ENCODE measurements at regions not wholly inside any gene's neighbourhood (a gene's known extent, or its start where the extent isn't known, plus 50 kb on each side); places are given as distances from the start of the nearest gene placed in this dataset.

DNA sequence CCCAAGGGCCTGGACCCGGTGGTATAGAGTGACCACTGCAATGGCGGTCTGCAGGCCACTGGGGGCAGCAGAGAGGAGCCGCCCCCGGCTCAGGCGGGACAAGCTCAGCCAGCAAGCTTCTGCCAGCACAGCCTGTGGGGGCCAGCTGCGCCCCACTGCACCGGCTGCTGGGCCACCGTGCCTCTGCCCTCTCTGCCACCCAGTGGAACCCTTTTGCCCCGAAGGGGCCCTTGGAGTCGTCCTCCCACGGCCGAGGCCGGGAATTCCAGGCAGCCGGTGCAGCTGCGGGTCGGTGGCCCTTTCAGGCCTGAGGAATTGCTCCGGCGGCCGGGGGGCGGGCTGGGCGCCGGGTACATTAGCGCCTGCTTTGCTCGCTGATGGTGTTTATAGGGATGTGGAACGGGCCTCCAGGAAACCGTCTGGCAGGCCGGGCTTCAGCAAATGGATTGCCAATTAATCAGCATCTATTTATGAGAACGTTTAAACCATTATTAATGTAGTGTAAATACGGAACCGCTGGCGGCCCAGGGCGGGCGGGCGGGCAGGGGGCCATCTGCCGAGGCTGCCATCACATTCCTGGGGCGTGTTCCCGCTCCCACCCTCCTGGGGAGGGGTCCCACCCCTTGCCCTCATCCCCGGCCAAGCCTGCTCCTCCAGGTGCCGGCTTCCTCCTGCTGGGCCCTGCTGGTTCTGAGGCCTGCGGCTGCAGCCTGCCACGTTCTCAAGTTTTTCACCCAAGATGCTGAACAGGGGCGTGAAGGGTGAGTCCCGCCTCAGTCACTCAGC lies 127.4 kb downstream of the BARX1 start:
- peak; percentile 32 for DNase-seq

DNA sequence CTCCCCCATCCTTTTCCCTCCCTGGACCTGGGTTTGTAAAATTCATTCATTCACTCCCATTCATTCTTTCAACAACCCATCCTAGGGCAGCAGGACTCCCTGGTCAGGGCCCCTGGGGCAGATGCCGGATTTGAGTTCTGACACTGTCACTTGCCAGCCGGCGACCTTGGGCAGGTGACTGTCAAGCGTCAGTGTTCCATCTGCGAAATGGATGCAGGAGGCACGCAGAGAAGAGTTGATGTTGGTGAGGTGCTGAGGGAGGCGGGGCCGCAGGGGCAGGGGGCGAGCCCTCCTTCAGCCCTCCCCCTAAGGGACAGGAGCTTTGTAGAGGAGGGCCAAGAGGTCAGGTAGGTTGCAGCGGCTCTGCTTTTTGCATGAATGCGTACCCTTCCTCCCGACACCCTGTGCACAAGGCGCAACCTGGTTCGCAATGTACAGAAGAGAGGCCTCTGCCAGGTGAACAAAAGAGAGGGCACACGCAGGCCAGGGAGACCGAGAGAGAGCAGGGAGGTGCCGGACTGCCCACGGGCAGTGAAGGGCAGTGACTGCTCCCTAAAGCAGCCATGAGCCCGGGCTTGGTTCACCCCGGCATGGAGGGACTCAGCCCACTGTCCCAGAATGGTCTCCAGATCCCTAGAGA lies 128.1 kb downstream of the BARX1 start:
- DNase-seq, result no peak

DNA sequence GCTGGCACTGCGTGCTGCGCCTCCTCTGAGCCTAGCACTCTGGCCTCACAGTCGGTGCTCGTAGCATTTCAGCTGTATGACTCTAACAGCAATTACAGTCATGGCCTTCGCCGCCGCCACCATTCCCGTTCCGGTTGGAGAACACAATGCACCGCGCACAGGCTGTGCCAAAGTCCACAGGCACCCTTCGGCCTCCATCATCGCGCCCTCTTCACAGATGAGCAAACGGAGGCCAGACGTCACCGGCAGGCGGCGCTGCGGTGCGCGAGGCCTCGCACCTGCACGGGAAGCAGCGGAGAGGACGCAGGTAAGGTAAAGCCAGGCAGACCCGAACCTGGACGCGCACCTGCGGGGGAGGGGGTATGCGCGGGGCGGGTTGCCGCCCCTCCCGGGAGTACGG lies 128.9 kb downstream of the BARX1 start:
- DNase-seq, result no peak

DNA sequence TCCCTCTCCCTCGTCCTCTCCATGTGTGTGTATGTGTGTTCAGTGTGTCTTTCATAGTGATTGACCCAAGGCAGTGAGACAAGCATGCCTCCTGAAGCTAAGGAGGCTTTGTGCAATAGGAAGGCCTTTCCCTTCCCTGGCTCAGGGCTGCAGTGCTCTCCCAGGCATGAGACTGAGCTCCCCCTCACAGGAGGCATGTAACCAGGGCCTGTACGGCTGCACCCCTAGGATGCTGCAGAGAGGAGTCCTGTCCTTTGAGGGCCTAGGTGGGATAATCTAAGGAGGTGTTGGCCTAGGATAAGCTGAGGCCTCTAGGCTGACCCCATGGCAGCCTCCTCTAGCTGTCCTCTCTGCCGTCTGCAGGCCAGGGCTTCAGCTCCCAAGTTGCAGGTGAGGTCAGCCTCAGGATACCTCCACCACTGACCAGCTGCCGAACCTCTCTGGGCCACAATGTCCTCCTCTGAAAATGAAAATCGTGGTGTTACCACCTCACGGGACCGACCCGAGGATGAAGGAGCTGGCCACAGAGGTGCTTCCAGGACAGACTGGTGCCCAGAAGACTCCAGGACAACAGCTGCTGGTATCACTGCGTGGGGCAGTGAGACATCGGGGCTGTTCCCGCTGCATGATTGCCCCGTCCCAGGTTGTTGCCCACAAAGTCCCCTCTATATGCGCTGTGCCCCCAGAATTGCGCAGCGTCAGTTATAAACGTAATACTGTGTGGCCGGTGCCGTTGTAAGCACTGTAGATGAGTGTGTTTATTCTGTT lies 129.6 kb downstream of the BARX1 start:
- DNase-seq, result no peak

DNA sequence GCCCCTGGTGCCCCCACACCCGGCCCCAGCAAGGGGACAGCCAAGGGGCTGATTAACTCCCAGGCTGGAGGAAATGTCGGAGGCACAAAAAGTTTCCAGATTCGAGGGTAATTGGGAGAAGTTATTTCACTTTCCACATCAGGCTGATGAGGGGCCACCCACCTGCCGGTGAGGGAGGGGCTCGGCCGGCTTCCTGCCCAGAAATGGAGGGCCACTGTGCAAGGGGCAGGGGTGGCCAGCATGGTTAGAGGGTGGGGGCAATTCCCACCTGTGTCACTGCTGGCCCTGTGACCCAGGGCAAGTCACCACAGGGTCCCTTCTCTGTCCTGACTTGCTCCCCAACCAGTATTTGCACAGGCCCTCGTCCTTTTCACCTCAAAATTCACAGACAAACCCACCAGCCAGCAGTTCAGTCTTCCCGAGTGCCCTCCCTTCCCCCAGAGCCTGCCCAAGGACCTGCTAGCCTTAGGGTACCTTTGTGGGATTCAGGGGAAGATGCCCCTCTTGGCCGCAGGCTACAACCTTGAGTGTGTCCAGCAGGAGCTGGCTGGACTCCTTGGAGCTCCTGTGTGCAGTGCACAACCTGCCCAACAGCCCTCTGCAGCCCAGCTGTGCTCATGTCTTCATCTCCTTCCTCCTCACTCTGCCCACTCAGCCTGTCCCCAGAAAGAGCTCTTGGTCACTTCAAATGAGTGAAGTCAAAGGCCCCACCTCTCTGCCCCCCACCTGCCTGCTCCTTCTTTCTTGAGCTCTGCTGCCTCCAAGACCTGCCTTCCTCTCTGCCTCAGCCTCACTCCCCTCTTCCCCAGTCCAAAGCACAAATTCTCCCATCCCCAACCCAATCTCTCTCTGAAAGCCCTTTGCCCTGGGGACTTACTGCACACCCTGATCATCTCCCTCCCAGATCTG lies 130.5 kb downstream of the BARX1 start:
- DNase-seq, result no peak

DNA sequence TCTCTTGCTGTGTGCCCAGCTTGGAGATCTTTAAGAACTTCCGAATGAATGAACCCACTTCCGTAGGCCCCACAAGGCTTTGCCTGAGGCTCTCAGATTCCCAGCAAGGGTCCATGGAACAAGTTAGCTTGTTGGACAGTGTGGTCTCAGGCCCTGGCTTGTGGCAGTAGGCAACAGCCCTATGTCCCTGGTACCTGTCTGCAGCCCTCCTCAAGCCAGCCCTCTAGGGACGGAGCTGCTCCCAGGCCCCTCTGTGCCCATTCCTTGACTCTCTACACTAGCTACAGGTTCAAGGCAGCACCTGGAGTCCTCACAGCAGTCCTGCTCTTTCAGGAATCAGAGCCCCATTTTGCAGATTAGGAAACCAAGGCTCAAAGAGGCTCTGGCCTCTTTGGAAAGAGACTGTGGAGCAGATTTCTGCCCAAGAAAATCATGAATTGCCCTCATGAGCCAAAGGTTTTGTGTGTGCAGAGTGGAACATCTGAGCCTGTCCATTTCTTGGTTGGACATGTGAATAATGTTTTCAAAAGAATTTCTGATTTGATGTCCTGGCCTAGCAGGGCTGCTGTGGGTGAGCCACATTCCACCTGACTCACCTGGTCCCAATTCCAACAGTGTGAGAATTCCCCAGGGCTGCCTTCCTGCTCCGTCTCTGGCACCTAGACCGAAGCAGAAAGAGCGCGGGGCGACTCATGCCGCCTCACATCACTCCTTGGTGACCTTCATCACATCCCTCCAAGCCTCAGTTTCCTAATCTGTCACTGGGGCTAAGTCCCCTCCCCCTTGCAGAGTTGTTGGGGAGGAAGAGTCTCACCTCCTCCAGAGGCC lies 131.7 kb downstream of the BARX1 start:
- DNase-seq, result no peak

DNA sequence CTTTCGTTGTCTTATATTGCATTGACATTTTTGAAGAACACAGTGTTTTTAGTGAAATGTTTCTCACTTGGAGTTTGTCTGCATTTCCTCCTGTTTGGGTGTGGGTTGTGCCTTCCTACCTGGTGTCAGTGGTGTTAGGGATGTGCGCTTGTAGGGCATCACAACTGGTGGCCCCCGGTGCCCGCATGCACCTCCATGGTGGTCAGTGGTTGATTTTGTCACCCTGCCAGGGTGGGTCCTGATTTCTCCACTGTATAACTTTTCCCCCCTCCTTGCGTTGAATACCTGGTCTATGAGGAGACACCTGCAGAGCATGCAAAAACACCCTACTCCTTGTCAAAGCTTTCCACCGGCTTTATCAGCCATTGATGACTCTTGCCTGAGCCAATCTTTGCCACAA lies 132.9 kb downstream of the BARX1 start:
- DNase-seq, result no peak

DNA sequence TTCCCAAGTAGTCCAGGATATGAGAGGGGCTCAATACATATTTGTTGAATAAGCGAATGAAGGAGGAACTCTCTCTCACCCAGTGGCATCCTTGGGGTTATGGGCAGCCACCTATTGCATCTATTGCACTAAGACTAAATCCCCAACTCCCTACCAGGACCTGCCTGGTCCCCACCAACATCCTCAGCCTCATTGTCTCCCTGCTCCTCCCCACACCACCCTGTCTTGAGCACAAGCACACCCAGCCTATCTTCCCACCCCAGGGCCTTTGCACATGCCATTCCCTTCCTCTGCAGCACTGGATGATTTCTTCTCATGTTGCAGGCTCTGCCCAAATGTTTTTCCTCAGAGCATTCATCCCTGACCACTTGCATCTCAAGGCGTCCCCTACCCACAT lies 133.8 kb downstream of the BARX1 start:
- DNase-seq, result no peak

DNA sequence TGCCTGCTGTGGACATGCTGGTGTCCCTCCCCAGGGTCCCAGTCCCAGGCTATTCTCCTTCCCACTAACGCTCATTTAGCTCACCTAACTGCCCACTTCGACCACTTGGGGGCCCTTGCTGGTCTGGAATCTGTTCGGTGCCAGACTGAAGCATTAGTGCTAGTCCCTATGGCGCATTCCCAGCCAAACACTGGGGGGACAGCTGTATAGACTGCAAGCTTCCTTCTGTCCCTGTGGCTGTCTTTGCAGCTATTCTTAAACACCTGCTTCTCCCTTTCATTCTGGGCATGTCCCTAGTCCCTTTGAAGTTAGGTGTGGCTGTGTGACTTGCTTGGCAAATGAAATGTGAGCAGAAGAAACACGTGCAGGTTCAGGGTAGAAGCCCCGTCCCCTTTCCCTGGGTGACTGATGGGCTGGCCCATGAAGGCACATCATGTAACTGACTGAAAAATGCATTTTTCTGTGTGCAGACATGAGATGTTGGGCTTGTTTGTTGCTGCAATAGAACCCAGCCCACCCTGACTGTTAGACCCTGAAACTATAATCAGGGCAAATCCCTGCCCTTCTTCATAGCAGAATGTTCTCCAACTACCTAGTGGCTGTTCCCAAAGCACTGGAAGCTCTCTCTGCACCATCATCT lies 134.4 kb downstream of the BARX1 start:
- DNase-seq, result no peak

DNA sequence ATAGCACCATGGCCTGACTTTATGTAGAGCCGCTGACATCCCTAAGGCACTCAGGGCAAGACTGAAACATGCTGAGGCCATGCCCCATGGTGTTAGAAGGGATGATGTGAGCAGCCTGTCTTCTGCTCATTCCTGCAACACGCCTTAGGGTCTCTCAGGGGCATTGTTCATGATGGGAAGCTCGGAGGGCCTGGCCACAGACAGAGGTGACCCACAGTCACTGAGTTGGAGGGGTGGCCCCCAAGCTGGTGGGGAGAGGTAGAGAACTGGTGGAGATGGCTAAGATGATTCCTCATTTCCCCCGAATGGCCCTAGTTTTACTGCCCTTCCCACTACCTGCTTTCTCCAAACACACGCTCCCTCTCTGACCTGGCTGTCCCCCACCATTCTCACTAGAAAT lies 135.2 kb downstream of the BARX1 start:
- DNase-seq, result no peak

DNA sequence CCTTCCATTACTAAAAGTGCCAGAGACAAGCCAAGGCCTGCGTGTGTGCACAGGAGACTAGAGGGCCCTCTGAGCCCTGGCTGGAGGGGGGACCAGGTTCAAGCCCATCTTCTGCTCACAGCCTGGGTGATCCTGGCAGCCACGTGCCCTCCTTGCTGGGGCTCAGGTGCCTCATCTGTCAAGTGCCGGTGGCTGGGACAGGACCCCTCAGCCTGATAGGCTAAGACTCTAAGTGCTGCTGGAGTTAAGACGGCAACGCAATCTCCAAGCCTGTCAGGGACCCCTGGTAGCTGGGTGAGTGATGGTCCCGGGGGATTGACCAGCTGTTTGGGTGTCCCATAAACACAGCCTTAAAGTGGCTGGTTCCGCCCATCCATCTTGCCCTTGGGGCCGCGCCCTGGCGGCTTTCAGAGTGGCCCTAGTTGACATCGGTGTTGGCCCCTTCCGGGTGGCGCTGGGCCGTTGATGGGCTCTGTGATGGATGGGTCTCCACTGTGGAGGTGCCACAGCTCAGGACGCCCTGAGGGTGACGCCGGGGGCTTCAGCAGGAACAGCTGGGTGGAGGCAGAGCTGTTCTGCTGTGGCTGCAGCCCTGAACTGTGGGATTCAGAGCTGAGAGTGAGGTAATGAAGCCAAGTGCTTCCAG lies 136.2 kb downstream of the BARX1 start:
- DNase-seq, result no peak

DNA sequence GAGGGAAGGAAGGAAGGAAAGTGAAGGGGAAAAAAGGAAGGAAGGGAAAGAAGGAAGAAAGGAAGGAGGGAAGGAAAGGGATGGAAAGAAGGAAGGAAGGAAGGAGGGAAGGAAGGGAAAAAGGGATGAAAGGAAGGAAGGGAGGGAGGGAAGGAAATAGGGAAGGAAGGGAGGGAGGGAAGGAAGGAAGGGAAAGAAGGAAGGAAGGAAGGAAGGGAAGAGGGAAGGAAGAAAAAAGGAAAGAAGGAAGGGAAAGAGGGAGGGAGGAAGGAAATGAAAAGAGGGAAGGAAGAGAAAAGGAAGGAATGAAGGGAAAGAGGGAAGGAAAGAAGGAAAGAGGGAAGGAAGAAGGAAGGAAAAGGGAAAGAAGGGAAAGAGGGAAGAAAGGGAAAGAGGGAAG lies 136.9 kb downstream of the BARX1 start:
- DNase-seq, result no peak

DNA sequence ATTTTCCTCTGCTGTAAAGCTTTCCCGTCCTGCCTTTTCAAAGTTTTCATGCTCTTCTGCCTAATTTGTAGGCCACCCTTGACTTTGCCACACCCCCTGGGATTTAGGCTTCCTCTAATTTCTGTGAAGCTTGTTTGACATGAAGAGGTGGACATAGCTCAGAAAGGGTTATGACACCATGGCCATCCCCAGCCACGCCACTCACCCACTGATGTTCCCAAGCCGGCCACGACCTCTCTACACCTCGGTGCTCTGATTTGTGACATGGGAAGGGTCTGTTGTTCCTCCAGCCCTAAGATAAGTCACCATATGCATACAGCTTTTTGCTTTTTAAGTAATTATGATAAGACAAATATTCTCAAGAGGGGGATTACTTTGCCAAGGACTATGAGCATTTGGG lies 139.5 kb downstream of the BARX1 start:
- DNase-seq, result no peak

DNA sequence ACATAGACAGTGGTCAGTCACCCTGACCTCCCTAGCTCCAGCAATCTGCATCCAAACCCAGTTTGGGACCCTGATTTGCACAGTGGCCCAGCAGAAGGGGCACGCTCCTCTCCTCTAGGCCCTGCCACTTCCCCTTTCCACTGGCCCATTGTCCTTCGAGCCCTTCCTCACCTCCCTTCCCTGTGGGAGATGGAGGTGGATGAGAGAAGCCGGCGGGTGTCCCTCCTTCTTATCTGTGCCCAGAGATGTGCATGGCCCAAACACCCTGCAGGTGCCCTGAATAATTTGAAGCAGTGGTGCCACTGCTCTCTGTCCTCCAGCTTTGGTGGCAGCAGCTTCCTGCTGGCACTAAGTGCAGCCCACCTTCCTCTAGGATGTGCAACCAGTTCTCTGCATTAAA lies 140.0 kb downstream of the BARX1 start:
- no peak for DNase-seq

DNA sequence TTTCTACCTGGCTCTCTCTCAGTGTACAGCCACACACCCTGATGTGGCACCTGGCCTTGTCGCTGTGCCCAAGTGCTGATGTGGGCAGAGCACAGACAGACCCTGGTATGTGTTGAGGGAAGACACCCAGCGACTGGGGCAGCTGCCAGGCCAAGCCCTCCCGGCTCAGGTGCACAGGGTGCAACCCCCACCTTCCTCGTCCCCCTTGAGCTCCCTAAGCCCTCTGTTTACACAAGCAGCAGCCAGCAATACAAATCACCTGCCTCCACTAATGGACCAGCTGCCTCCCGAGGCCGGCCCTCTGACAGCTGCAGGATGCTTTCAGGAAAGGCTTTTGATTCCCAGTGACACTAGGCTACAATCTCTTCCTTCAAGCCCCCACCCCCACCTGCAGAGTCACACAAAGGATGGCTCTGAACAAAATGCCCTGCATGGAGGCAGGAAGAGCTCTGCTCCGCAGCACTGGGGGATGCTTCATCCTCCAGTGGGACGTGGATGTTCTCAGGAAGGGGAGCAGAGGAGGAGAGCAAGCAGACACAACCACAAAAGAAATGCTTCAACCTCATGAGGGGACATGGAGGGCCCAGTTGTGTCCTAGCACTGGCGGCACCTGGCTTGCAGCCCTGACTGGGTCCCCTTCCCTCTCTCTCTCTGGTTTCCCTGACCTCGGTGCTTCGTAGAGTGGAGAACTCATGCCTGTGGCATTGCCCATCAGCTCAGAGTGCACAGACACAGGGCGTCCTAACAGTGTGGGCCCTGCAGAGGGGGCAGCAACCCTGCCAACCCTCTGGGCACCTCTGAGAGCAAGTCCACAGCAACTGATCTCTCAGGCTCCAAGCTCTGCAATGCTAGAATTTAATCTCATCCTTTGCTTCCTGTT lies 140.8 kb downstream of the BARX1 start:
- no peak for DNase-seq

DNA sequence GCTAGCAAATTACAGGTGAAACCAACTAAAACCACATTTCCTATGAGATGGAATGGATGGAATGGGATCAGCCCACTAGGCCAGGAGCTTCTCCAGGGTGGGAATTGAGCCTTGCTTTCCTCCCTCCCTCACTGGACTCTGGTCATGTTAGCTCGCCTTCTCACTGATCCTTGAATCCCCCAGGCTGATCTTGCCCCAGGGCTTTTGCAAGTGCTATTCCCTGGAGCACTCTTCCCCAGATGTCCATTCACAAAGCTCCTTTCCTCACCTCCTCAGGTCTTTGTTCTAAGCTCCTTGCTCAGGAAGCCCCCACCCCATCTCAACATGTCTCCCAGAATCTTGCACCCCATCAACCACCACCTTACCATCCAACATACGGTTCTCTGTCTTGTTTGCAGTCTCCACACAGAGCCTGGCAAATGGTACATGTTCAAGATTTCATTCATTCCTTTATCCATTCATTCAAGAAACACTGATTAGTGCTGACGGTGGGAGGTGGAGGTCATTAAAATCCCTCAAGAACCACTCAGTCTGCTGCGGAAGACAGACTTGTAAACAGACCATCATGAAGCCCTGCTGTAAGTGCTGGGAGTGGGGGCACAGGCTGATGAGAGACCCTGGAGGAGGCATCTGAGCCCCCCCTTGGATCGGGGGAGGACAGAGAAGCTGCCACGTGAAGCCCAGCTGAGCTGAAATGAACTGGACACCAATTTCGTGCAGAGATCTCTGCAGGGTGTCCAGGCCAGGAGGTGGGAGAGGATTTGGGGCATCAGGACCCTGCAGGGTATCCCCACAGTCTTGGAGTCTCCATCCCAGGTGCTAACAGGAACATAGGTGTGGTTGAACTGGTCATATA lies 141.7 kb downstream of the BARX1 start:
- no peak for DNase-seq

DNA sequence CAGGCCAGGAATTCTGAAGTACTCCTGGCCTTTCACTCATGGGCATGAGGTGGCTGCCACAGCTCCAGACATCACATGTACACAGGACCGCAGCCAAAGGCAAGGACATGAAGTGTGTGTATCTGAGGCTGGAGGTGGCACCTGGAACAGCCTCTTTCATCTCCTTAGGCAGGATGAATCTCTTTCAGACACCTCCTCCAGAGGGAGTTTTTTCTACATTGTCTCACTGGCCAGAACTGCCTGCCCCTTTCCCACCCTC lies 142.8 kb downstream of the BARX1 start:
- no peak for DNase-seq

DNA sequence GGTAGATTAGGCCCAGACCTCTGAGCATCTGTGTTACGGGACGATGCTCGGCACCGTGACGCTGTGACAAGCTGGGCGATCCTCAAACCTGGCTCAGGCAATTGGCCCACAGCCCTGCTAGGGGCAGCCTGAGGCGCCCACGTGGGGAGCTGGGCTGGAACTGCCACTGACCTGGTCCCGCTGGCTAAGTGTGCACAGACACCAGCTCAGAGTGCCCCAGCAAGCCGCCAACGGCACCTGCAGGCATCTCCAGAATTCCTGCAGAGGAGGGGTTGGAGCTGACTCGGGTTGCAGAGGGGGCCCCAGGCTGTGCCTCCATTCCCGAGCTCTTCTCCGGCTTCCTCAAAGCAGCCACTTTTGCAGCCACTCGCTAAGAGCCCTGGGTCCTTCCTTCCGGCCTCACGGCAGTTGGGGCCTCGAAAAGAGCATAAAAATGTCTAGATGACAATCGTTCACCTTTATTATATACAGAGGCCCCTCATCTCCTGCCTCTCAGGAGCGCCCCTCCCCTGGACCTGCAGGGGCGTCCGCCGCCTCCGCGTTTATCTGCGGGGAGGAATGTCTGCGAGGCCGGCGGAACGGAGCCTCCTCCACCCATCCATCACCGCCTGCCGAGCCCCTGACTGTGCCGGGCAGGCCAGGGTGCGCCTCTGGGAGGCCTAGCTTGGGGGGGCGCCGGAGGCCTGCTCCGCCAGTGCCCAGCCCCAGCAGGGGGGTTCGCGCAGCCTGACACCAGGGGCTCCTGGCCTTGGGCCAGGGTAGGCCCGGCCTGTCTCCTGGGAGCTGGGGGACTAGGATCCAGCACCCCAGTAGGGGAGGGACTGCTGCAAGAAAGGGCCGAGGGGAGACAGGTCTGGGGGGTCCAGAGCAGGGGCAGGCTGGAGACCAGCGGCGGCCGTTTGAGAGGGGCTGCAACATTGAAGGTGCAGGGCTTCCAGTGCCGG lies 144.9 kb downstream of the BARX1 start:
- no peak for DNase-seq
